ENCODE measurements at regions not wholly inside any gene's neighbourhood (a gene's known extent, or its start where the extent isn't known, plus 50 kb on each side); places are given as distances from the start of the nearest gene placed in this dataset.

DNA sequence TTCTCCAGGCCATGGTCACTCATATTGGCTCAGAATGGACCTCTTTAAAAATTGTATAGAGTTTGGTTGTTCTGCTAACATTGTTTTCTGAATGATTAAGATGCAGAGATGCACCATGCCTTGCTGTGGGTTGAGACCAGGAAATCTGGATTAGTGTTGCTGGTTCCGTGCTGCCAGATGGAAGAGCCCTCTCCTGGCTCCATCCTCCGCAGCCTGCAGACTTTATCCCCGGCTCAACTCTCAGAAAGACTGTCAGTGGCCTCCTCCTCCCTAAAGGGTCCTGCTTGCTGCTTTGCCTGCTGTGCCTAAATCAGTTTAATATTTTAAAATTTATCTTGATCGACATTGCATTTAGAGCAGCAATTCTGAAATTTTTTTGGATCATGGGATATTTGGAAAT, 196.7 kb downstream of the TENT4A start:
- no peak overlapping the region for H3K27ac Mint-ChIP-seq
- no peak for DNase-seq

DNA sequence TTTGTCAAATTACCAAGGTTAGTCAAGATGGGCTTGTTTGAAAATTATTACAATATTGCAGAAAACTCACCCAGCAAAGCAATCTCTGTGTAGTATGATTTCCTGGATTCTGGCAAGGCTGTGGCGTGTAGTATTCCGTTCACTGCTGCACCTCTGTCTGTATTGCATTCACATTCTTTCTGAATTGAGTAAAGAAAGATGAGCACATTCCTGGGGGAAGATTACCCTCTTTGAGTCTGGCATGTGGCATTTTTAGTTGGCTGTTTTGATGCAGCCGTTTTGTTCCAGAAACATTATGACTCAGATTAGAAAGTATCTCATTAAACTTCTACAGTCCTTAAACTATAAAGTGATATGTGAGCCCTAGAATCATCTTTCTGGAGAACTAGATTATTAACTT, 197.7 kb downstream of the TENT4A start:
- no peak overlapping the region for H3K27ac Mint-ChIP-seq
- H3K9me3 Mint-ChIP-seq: no peaks in the 10 kb centered on the region
- no peaks in the 10 kb centered on the region for H3K4me1 Mint-ChIP-seq
- peaks cover 13% of the 10 kb centered on the region for H3K27me3 Mint-ChIP-seq
- H3K4me3 Mint-ChIP-seq: no peak overlapping the region
- no peak for DNase-seq
- H3K36me3 Mint-ChIP-seq: no peaks in the 10 kb centered on the region

More for the DNA sequence above, 196.7 kb downstream of the TENT4A start:
- H3K4me3 Mint-ChIP-seq: no peak overlapping the region
- no peaks in the 10 kb centered on the region for H3K36me3 Mint-ChIP-seq
- no peaks in the 10 kb centered on the region for H3K4me1 Mint-ChIP-seq
- H3K27me3 Mint-ChIP-seq: peaks cover 13% of the 10 kb centered on the region
- H3K9me3 Mint-ChIP-seq: no peaks in the 10 kb centered on the region

DNA sequence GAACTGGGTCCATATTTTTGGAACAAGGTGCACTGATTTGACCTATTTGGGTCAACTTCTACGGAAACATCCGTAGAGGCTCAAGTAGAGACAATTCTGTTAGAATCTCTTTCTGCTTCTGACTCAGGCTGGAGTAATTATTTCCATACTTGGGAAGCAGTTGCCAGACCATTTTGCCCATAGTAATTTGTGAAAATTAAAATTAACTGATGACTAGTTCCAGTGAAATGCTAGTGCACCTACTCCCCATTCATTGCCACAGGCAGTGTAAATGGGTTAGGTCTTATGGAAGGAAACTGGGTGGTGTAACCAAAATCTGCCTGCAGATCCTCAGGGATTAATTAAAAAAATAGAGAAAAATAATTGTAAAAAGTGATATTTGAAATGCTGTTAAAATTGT, 201.1 kb downstream of the TENT4A start:
- Mint-ChIP-seq H3K36me3 (no peaks in the 10 kb centered on the region), H3K9me3 (no peaks in the 10 kb centered on the region), H3K4me3 (no peak overlapping the region), H3K4me1 (no peaks in the 10 kb centered on the region), H3K27me3 (peaks cover 4% of the 10 kb centered on the region), H3K27ac (no peak overlapping the region)
- no peak for DNase-seq

DNA sequence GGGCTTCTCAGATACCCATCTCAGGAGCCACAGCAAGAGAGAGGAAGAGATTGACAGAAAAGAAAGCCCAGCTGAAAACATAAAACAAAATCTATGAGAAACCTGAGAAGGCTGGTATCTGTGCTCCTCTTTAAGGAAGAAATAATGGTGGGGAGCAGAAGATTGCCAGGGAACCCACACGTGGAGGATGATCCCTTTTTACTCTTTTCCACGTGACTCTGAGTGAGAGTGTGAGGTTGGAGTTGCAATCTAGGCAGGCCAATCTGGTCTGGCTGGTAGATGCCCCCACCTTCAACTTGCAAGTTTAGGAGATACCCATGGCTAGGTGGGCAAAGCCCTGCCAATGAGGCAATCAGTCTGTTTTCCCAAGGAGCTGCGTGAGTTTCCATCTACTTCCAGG, 202.3 kb downstream of the TENT4A start:
- Mint-ChIP-seq H3K36me3 (no peaks in the 10 kb centered on the region), H3K4me1 (no peaks in the 10 kb centered on the region), H3K9me3 (no peaks in the 10 kb centered on the region), H3K27me3 (peaks cover 4% of the 10 kb centered on the region), H3K27ac (no peak overlapping the region), H3K4me3 (no peak overlapping the region)
- no peak for DNase-seq

DNA sequence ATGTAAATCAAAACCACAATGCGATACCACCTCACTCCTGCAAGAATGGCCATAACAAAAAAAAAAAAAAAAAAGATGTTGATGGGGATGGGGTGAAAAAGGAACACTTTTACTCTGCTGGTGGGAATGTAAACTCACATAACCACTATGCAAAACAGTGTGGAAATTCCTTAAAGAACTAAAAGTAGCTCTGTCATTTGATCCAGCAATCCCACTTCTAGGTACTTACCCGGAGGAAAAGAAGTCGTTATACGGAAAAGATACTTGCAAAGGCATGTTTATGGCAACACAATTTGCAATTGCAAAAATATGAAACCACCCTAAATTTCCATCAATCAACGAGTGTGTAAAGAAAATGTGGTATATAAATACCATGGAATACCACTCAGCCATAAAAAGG, 205.0 kb downstream of the TENT4A start:
- peaks cover 5% of the 10 kb centered on the region for H3K9me3 Mint-ChIP-seq
- no peaks in the 10 kb centered on the region for H3K4me1 Mint-ChIP-seq
- H3K27me3 Mint-ChIP-seq: peaks cover 1% of the 10 kb centered on the region
- no peaks in the 10 kb centered on the region for H3K36me3 Mint-ChIP-seq
- no peak overlapping the region for H3K4me3 Mint-ChIP-seq
- no peak for DNase-seq
- no peak overlapping the region for H3K27ac Mint-ChIP-seq

DNA sequence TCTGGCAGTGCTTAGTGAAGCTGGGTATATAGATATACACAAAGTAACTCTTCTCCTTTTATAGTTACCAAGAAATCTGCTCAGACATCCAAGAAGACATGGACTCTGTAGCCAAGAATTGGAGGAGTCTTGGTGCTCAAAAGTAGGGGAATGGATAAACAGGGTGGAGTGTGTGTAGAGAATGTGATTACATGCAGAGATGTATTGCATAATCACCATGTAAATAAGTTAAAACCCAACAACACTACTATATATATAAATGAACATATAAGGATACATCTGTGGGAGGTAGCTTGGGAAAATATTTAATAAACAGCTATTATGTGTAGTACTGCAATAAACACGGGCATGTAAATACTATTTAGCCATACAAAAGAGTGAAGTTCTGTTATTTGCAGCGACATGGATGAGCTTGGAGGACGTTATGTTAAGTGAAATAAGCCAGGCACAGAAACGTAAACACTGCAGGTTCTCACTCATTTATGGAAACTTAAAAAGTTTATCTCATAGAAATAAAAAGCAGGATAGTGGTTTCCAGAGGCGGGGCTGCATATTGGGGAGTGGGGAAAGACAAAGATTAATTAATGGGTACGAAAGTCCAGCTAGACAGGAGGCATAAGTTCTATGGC, 207.5 kb downstream of the TENT4A start:
- Mint-ChIP-seq H3K4me1 (no peaks in the 10 kb centered on the region), H3K27me3 (no peaks in the 10 kb centered on the region)

DNA sequence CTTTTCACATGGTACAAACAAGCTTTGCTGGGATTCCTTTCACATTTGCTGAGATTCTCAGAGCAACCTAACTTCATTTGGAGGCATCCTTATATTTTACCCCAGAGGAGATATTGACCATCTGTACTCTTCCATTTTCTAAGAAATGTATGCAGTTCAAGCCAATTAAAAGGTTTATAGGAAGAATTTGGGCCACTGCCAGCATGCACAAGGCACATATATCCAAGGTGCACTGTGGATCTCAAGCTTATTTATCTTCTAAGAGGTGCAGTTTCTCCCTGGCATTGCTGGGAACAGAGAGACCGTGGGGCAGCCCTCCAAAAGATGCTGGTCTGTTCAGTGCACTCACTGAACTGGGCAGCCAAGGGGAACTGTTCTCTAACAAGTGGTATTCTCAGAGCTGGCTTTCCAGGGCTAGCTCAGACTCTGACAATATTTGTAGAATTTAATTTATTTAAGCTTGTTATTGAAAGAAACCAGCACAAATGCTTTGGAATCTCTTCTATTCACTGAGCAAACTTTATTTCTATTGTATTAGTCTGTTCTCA, 213.3 kb downstream of the TENT4A start:
- Mint-ChIP-seq H3K27me3 (peaks cover 4% of the 10 kb centered on the region), H3K27ac (no peak overlapping the region), H3K4me3 (no peak overlapping the region), H3K4me1 (no peaks in the 10 kb centered on the region), H3K36me3 (no peaks in the 10 kb centered on the region), H3K9me3 (peaks cover 7% of the 10 kb centered on the region)
- no peak for DNase-seq

More for the DNA sequence above, 207.5 kb downstream of the TENT4A start:
- no peak overlapping the region for H3K4me3 Mint-ChIP-seq
- peaks cover 5% of the 10 kb centered on the region for H3K9me3 Mint-ChIP-seq
- no peak for DNase-seq
- H3K36me3 Mint-ChIP-seq: no peaks in the 10 kb centered on the region
- H3K27ac Mint-ChIP-seq: no peak overlapping the region

DNA sequence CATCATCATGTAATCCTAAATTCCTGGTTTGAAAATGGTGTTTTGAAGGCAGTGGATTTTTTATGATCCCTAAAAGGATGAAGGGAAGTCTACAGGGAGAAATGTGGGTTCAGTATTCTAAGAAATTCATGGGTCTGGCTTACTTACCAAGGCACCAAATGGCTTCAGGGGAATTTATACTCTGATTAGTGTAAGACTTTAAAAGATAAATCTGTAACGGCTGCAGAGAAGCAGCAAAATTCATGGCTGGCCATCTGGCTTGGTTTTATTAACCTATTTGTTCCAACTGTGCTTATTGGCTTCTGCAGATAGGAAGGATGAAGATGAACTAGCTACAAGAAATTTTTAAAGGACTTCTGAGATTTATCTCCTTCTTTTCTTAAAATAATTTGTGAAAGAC, 222.8 kb downstream of the TENT4A start:
- no peak for DNase-seq

DNA sequence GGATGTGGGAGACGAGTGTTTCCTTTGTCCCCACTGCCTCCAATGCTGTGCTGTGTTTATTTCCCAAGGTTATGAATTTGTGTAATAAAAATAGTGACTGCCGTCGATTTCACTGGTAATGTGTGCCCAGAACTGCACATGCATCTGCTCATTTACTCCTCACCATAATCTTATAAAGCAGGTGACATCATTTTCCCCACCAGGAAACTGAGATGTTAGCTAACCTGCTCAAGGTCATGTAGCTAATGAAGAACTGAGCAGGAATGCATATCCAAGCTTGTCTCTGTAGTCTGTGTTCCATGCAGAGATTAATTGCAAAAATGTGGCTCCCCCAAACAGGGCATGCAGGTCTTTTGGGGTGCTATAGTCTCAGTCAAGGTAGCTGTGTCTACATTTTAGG, 224.4 kb downstream of the TENT4A start:
- no peak overlapping the region for H3K4me3 Mint-ChIP-seq
- no peaks in the 10 kb centered on the region for H3K9me3 Mint-ChIP-seq
- H3K27ac Mint-ChIP-seq: no peak overlapping the region
- no peaks in the 10 kb centered on the region for H3K4me1 Mint-ChIP-seq
- DNase-seq: no peak
- no peaks in the 10 kb centered on the region for H3K36me3 Mint-ChIP-seq
- peaks cover 20% of the 10 kb centered on the region for H3K27me3 Mint-ChIP-seq

More for the DNA sequence above, 222.8 kb downstream of the TENT4A start:
- Mint-ChIP-seq H3K27me3 (peaks cover 17% of the 10 kb centered on the region), H3K9me3 (no peaks in the 10 kb centered on the region), H3K4me1 (no peaks in the 10 kb centered on the region), H3K27ac (no peak overlapping the region), H3K4me3 (no peak overlapping the region), H3K36me3 (no peaks in the 10 kb centered on the region)

DNA sequence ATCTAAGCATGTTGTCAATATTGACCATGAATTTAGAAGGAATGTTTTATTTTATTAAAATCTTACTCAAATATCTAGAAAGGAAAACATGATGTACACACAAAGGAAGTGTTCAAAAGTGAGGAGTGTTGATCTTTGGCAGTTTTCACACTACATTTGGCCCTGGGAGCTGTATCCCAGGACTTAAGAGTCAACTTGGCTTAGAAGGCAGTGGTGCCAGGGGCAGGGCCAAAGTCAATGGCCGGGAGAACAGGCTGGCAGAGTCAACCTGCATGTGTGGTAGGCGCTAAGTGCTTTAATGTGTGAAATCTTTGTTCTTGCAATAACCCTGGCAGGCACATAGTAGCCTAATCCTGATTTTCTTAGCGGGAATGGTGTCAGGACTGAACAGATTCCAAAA, 228.4 kb downstream of the TENT4A start:
- Mint-ChIP-seq H3K9me3 (no peaks in the 10 kb centered on the region), H3K4me3 (no peak overlapping the region), H3K4me1 (no peaks in the 10 kb centered on the region), H3K36me3 (no peaks in the 10 kb centered on the region), H3K27me3 (peaks cover 11% of the 10 kb centered on the region), H3K27ac (no peak overlapping the region)
- no peak for DNase-seq

DNA sequence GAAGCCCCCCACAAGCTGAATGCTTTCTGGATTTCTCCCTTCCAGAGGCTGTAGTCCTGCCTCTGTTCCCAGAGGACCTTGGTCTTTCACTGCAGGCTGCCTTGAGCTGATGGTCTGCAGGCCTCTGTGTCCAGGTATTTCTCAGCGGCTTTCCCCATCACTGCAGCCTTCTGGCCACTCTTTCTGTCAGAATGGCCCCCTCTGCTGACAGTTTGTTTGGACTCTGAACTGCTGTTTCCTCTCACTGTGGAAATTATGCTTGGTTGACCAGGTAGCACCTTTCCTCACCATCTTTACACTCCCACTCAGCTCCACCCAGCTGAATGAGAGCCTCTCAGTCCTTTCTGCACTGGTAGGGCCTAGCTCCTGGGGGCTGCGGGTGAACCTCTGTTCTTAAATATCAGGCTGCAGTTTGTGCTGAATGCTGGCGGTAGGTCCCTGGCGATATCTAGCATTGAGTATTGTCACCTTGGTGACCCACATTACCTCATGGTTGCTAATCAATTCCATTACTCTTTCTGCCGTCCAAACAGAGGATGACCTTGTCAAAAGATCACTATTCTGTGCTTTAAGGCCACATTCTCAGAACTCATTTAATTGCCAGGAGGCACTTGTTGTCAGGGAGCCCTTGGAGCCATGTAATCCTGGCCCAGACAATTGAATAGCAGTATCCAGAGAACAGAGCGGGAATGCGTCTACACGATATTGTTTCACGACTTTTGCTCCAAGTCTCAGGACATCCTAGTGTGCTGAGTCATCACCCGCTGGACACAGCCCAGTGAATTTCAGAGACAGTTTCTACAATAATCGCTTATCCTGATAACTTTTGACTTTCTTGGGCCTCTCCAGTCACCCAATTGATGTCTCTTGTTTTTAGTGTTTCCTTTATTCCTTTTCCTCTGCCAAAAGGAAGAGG, 230.2 kb downstream of the TENT4A start:
- H3K27me3 Mint-ChIP-seq: peaks cover 6% of the 10 kb centered on the region
- H3K27ac Mint-ChIP-seq: no peak overlapping the region
- H3K9me3 Mint-ChIP-seq: no peaks in the 10 kb centered on the region
- H3K4me3 Mint-ChIP-seq: no peak overlapping the region
- H3K4me1 Mint-ChIP-seq: no peaks in the 10 kb centered on the region
- no peak for DNase-seq
- no peaks in the 10 kb centered on the region for H3K36me3 Mint-ChIP-seq

DNA sequence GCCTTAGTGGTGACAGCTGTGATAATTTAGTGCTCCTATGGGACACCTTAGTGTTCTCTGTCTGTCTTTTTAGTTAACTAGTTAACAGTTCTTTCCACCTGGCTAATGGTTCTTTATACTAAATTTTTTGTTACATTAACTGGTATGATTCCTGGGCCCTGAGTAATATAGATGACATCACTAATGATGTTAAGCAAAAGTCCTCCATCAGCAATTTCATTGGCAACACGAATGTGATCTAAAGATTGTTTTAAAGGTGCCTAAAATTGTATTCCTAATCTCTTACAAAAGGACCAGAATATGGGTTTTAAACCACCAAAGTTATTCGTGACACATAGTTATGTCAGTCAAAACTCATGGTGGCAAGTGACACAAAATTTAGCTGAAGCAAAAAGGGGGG, 235.3 kb downstream of the TENT4A start:
- Mint-ChIP-seq H3K36me3 (no peaks in the 10 kb centered on the region), H3K9me3 (no peaks in the 10 kb centered on the region), H3K27ac (no peak overlapping the region), H3K27me3 (peaks cover 15% of the 10 kb centered on the region), H3K4me3 (no peak overlapping the region), H3K4me1 (no peaks in the 10 kb centered on the region)
- DNase-seq: no peak

DNA sequence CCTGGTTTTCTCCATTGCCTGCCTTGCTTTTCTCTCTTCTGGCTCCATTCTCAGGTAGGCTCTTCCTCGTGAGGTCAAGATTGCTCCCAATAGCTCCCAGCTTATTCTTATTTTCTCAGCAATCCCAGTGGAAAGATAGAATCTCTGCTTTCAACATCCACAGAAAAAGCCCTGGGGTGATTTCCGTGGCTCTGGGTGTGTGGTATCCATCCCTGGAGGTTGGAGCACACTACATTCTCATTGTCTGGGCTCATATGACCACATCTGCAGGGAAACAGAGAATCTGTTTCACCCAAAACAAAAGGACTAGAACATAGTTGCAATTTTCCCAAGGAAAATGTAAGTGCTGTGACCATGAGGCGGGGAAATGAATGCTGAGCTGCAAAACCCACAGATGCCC, 236.0 kb downstream of the TENT4A start:
- H3K4me1 Mint-ChIP-seq: no peaks in the 10 kb centered on the region
- no peak for DNase-seq
- H3K4me3 Mint-ChIP-seq: no peak overlapping the region
- H3K36me3 Mint-ChIP-seq: no peaks in the 10 kb centered on the region
- H3K27ac Mint-ChIP-seq: no peak overlapping the region
- H3K27me3 Mint-ChIP-seq: peaks cover 18% of the 10 kb centered on the region
- H3K9me3 Mint-ChIP-seq: no peaks in the 10 kb centered on the region

DNA sequence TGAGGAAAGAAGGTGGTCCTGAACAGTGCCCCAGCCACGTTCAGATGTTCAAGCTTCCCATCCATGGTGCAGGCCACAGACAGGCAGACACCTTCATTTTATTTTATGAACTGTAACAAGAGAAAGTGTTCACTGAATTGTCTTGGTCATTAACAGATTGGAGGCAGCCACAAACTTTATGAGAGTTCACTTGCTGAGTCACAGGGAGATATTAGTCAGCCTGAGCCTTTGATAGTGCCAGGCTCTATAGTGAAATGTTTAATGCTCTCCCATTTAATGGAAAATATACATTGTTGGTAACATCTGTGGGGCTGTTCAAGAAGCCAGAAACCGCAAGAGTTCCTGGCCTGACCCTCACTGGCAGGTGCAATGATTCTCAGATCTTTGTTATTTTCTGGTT, 237.0 kb downstream of the TENT4A start:
- no peaks in the 10 kb centered on the region for H3K9me3 Mint-ChIP-seq
- no peaks in the 10 kb centered on the region for H3K36me3 Mint-ChIP-seq
- no peaks in the 10 kb centered on the region for H3K4me1 Mint-ChIP-seq
- peaks cover 18% of the 10 kb centered on the region for H3K27me3 Mint-ChIP-seq
- H3K4me3 Mint-ChIP-seq: no peak overlapping the region
- no peak overlapping the region for H3K27ac Mint-ChIP-seq
- no peak for DNase-seq

DNA sequence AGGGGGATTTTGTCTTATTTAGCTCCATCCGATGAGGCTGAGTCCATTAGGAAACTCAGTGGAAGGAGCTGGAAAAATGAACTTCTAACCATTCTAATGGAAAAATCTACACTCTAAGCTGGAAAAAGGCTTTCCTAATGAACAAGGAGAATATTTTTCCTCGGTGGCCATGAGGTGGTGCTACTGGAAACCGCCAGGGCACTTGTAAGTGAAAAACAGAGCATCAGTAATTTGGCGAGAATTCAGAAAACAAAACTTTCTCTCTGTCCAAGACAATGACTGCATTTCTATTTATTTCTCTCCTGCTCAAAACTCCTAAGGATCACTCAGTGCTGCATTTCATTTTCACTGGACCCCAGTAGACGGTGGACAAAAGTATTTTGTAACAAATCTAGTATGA, 237.6 kb downstream of the TENT4A start:
- no peaks in the 10 kb centered on the region for H3K4me1 Mint-ChIP-seq

More for the DNA sequence above, 237.6 kb downstream of the TENT4A start:
- Mint-ChIP-seq H3K4me3 (no peak overlapping the region), H3K9me3 (no peaks in the 10 kb centered on the region), H3K36me3 (no peaks in the 10 kb centered on the region), H3K27ac (no peak overlapping the region), H3K27me3 (peaks cover 18% of the 10 kb centered on the region)
- no peak for DNase-seq

Data from activated naive CD8-positive, alpha-beta T cell treated with anti-CD3 and anti-CD28 coated beads for 36 hours (primary cell).